ENCODE measurements at regions not wholly inside any gene's neighbourhood (a gene's known extent, or its start where the extent isn't known, plus 50 kb on each side); places are given as distances from the start of the nearest gene placed in this dataset.

DNA sequence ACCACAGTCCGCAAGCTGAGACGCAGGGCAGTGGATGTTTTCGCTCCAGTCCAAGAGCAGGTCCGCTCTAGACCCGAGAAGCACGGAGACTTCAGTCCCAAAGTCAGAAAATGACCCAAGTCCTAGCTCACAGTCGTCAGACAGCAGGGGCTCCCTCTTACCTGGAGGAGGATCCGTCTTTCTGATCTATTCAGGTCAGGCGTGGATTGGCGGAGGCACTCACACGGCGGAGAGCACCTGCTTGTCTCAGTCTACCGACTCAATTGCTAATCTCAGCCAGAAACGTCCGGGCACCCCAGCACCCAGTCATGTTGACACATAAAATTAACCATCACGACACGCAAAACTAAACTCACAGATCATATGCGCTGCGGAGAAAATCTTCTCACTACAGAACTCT lies 285.3 kb upstream of the CDH4 start:
- TF ChIP-seq, protein P1, sequence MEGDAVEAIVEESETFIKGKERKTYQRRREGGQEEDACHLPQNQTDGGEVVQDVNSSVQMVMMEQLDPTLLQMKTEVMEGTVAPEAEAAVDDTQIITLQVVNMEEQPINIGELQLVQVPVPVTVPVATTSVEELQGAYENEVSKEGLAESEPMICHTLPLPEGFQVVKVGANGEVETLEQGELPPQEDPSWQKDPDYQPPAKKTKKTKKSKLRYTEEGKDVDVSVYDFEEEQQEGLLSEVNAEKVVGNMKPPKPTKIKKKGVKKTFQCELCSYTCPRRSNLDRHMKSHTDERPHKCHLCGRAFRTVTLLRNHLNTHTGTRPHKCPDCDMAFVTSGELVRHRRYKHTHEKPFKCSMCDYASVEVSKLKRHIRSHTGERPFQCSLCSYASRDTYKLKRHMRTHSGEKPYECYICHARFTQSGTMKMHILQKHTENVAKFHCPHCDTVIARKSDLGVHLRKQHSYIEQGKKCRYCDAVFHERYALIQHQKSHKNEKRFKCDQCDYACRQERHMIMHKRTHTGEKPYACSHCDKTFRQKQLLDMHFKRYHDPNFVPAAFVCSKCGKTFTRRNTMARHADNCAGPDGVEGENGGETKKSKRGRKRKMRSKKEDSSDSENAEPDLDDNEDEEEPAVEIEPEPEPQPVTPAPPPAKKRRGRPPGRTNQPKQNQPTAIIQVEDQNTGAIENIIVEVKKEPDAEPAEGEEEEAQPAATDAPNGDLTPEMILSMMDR (IDR thresholded peaks at IDR 0.05), result no peak
- TF ChIP-seq POLR2A (IDR thresholded peaks at IDR 0.05), result no peak
- no peak for TF ChIP-seq EP300 (IDR thresholded peaks at IDR 0.05)
